NCI-H2029 treated with DMSO at 0.1 percent for 48 hours (cell line): ENCODE measurements at regions not wholly inside any gene's neighbourhood (a gene's known extent, or its start where the extent isn't known, plus 50 kb on each side); places are given as distances from the start of the nearest gene placed in this dataset.
A peak's percentile ranks its signal among the peaks of the same experiment; 100 is the strongest.

Source experiments
- DNase-seq: peaks from one replicate; lab custom pipeline; 2025; lab: John Stamatoyannopoulos, UW

DNA sequence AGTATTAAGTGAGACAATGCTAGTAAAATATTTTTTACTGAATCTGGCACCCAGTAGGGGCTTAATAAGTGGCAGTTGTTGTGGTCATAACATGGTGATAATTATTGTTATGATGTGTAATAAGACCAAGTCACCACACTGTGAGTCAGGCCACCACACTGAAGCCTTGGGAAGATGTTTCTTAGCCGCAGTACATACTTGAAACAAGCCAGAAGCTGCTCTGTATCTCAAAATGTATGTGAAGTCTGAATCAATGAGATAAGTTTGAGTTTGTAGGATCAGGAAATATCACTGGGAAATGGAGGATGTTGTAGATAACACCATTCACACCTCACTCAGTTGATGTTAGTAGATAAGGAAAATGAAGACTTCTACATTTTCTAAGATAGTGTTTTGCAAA, 51.3 kb upstream of the PTPN3 start:
- DNase-seq: no peak

GRCh38 chr9:109551651-109552050, 53.5 kb upstream of the PTPN3 start:
- DNase-seq: no peak

DNA sequence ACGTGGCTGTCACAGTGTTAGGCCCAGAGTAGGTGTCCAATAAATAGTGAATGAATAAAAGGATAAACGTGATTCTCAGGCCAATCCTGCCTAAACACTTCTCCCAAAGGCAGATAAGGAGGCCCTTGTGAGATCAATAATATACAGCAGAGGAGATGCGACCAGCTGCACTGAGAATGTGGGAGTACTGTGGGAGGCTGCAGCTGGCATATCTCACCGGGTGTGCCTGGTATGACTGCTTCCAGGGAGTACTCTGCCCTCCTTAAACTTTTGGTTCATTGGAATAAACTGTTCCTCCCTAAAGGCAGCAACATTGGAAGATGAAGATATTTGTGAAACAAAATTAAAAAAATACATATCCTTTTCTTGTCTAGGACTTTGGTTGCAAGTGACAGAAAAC, 57.1 kb upstream of the PTPN3 start:
- no peak for DNase-seq

DNA sequence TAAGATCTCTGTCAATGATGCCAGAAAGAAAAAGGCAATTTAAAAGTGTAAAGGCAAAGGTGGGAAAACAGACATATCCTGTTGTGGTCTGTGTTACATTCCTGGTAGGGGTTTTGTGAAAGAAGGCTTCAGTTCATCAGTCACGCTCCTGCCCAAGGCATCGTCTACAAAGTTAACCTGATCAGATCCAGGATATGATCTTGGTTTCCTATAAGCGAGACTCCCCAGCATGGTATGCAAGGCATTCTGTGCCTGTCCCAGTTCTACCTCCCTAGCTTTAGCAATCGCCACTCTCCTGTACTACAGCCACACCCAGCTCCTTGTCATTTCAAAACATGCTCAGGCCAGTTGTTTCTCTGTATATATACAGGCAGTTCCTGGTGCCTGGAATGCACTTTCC, 58.0 kb upstream of the PTPN3 start:
- DNase-seq: no peak

GRCh38 chr9:109556786-109557185, 58.7 kb upstream of the PTPN3 start:
- no peak for DNase-seq

DNA sequence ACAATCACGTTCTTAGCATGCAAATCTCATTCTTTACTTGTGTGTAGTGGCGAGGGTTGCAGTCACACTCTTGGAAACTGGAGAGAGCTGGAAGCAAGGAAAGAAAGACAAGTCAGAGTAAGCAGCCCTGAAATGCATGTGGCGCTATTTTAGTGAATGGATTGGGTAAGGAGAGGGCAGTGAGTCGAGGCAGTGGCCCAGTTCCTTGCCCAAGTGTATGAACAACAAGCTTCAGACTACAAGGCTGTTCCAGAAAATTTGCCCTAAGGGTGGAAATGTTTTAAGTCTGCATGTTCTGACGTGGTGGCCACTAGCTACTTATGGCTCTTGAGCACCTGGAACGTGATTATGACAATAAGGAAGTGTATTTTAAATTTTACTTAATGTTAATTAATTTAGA, 59.4 kb upstream of the PTPN3 start:
- no peak for DNase-seq

DNA sequence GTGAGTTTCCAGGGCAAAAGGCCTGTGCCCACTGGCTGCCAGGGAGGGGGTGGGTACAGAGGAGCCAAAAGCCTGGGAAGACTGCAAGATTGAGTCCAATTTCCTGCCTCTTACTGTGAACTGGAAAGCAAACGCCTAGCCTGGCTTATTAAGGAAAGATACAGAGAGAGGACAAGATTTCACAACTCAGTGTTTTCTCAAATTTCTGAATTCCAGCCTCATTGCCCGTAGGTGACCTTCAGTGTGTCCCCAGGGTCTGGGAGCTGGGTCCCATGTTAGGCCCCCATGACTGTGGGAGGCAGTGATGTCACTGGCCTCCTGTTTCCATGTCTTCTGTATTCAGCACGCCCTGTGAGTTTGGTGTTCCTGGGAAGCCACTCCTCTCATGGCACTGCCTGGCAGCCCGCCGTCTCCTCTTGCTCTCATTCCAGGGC, 60.6 kb upstream of the PTPN3 start:
- DNase-seq: no peak

- no peak for DNase-seq
These were observed 62.5 kb upstream of the PTPN3 start for GRCh38 chr9:109560470-109561132.

DNA sequence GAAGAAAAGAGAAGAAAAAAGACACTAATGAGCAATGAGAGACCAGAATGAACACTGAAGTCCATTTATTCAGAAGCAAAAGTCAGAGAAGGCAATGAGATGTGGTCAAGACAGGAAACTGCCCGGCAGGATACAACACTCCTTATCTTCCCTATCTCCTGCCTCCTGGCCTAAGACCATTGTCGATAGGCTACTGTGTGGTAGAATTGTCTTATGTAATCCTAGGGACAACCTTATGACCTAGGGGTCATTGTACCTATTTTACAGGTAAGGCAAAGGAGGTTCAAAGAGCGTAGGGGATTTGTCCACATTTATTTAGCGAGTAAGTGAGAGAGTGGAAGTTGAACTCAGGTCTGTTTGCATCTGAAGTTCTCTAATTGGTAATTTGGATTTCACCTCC, 63.0 kb upstream of the PTPN3 start:
- no peak for DNase-seq

- no peak for DNase-seq
These were observed 70.0 kb upstream of the PTPN3 start for GRCh38 chr9:109568089-109568488.

DNA sequence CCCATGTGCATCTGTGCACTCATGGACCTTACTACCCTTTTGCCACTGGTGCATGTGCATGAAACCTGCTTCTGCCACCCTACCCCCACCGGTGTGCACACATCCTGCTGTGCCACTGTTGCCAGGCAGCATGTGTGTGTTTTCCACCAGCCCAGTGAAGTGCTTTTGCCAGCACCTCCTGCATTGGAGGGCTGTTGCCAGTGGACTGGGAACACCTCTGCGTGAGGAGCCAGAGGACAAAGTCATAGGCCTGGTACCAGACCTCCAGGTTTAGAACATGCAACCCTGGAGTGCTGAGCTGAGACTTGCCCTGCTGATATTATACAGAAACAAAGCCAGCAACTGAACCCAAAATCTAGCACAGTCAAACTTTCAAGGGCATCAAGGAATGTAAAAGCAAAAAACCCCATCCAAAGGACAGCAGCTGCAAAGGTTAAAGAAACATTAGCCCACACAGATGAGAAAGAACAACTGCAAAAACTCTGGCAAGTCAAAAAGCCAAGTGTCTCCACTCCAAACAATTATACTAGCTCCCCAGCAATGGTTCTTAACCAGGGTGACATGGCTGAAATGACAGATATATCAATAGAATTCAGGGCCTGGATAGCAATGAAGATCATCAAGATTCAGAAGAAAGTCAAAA, 70.6 kb upstream of the PTPN3 start:
- DNase-seq: no peak

GRCh38 chr9:109574061-109574882, 76.2 kb upstream of the PTPN3 start:
- peak; percentile 29 for DNase-seq

DNA sequence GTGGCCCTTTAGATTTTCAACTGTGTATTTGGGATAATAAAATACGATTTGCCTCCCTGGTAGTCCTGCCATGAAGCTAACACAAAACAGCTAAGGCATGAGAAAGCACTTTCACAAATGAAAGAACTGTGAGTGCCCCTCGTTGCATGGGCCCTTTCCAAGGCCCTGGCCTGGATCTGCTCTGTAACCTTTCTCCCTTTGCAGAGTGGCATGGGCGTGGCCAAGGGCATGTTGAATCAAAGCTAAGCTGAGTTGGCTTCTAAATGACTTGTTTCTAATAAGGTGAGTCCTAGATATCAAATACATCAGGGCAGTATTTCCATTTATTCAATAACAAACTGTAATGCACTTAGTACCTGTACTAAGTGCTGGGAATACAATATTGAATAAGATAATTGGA, 78.7 kb upstream of the PTPN3 start:
- no peak for DNase-seq

DNA sequence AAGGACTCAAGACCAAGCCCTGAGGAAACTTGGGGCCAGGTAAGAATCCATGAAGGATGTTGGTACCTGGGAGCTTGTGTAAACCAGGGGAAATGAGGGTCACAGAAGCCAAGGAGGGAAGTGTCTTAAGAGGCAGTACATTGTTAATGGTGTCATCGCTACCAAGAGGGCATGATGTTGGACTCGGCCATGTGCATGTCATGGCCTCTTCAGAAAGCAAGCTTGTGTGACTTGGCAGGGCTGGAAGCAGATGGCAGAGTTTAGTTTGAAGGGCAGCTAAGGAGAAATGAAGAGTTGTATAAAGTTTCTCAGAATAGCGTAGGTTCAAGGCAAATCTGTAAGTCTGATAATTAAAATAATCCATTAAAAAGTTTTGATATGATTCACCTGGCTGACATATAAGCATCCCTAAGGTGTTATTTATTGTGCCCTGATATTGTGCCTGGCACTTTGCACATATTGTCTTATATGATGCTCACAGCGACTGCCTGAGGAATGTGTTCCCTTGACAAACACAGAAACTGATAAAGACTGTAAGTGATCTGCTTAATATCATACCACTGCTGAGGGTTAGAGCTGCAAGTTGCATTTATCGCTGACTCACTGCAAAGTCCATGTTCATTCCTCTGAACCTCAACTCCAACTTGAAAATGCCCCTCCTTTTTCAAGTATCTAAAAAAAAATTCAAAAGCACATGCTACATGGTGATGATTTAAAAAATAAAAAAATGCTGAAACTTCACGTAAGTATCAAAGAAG, 81.3 kb upstream of the PTPN3 start:
- DNase-seq: no peak

DNA sequence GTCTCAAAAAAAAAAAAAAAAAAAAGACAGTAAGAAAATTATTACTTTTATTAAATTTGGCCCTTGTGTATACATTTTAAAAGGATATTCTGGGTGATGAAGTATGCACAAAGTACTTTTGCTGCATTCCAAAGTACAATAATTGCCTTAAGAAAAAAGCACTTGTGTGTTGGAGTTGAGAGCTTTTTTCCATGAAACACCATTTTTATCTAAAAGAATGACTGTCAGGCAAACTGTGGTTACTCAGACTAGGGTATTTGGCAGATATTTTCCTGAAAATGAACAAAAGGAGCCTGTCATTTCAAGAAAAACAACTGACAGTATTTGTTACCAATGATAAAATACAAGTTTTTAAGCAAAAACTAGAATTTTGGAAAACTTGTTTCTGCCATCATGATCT, 84.3 kb upstream of the PTPN3 start:
- no peak for DNase-seq

GRCh38 chr9:109584205-109584604, 86.1 kb upstream of the PTPN3 start:
- DNase-seq: no peak

DNA sequence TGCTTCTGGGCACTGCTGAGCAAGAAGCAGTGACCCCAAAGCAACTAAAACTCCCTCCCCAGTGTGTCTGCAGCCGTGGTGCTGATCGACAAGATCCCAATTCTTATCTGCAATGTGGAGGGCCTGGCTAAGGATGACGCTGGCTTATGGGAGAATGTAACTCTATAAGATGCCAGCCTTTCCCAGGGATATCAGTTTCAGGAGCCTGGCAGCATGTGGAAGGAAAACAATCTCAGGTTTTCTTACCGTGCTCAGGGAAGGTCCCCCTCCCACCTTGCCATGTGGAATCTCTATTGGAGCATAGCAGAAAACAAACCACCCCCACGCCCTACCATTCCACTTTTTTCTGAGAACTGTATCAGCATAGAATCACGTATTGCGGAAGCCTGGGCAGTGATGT, 87.7 kb upstream of the PTPN3 start:
- DNase-seq: no peak

- no peak for DNase-seq
These were observed 88.9 kb upstream of the PTPN3 start for GRCh38 chr9:109586993-109587392.

DNA sequence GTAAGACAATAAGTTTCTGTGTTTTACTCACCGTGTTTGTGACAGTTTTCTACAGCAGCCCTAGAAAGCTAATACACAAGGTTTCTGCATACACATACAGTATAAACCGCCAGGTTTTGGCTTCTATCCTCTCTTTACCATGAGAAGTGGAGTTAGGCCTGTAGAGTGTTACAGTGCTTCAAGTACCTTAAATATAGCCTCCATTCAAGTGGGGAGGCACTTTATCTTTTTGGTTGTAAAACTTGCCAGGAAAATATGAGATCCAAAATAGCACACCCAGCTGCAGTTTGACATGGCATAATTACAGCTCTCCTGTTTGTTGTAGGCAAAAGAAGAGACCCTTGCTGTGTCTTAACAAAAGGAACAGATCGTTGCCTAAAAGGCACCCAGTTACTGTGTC, 90.3 kb upstream of the PTPN3 start:
- DNase-seq: no peak

DNA sequence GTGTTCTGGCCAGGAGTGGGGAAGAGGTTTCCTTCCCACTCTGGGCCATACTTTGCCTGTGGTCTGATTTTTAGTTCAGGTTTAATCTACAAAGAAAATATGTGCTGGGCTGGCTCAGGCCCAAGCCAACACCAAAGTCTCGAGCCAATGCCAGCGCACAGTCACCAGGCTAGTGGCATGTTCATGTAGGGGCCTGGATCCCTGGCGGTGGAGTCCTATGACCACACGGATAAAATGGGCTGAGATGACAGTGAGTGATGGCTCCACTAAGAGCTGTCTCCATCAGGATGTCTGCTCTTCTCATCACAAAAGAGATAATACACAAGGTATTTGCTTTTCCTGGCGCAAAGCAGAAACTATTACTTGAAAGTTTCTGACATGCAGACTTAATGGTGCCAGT, 92.9 kb upstream of the PTPN3 start:
- peak; percentile 37 for DNase-seq

- DNase-seq: peak; percentile 17
These were observed 93.6 kb upstream of the PTPN3 start for GRCh38 chr9:109591691-109592090.

- no peak for DNase-seq
These were observed 95.5 kb upstream of the PTPN3 start for GRCh38 chr9:109593612-109594011.

DNA sequence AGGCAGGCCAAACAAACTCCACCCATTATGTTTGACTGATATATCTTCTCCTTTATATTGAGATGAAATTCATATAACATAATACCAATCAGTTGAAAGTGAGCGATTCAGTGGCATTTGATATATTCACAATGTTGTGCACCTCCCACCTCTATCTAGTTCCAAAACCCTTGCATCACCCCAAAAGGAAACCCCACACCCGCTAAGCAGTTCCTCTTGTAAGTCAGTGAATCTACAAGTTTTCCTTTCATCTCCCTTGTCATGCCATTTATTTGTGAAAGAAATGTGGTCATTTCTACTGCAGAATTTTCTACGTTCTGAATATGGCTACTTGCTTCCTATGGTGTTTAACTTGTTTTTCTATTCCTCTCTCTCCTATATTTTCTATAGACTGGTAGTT, 99.4 kb upstream of the PTPN3 start:
- no peak for DNase-seq
